ENCODE measurements at regions not wholly inside any gene's neighbourhood (a gene's known extent, or its start where the extent isn't known, plus 50 kb on each side); places are given as distances from the start of the nearest gene placed in this dataset.
"Not testable (repeated sequence)": the region's sequence is repeated elsewhere in the genome, so short reads cannot be mapped to it uniquely, and the experiment has no call there.

GRCh38 chr2:106274668-106275067 lies 80.6 kb upstream of the UXS1 start:
- Mint-ChIP-seq H3K4me3 (no peak overlapping the region), H3K4me1 (peaks cover 38% of the 10 kb centered on the region), H3K27me3 (ENCODE audit: low read depth) (peaks cover 3% of the 10 kb centered on the region), H3K9me3 (no peaks in the 10 kb centered on the region), H3K36me3 (ENCODE audit: low read depth) (no peaks in the 10 kb centered on the region), H3K27ac (peak overlapping the region; percentile 41 to 87 (median 71))
- TF ChIP-seq CTCF (IDR thresholded peaks at IDR 0.05; ENCODE audit: unreplicated experiment in 3 of 3) = no peak

- no peak for TF ChIP-seq CTCF (IDR thresholded peaks at IDR 0.05; ENCODE audit: unreplicated experiment in 3 of 3)
- Mint-ChIP-seq H3K4me1 (peaks cover 20% of the 10 kb centered on the region), H3K4me3 (no peak overlapping the region), H3K9me3 (no peaks in the 10 kb centered on the region), H3K27me3 (ENCODE audit: low read depth) (peaks cover 7% of the 10 kb centered on the region), H3K27ac (peak overlapping the region; percentile 3 to 46 (median 9)), H3K36me3 (ENCODE audit: low read depth) (no peaks in the 10 kb centered on the region)
These were observed 78.2 kb upstream of the UXS1 start for GRCh38 chr2:106272216-106272807.

GRCh38 chr2:106270471-106270891 lies 76.4 kb upstream of the UXS1 start:
- Mint-ChIP-seq H3K9me3 (no peaks in the 10 kb centered on the region), H3K27ac (no peak overlapping the region), H3K36me3 (ENCODE audit: low read depth) (no peaks in the 10 kb centered on the region), H3K4me1 (peaks cover 20% of the 10 kb centered on the region), H3K4me3 (no peak overlapping the region), H3K27me3 (ENCODE audit: low read depth) (peaks cover 4% of the 10 kb centered on the region)
- TF ChIP-seq CTCF (IDR thresholded peaks at IDR 0.05; ENCODE audit: unreplicated experiment in 3 of 3) = no peak

GRCh38 chr2:106269591-106270291 lies 75.6 kb upstream of the UXS1 start:
- Mint-ChIP-seq H3K4me1 (peaks cover 18% of the 10 kb centered on the region), H3K4me3 (no peak overlapping the region), H3K9me3 (no peaks in the 10 kb centered on the region), H3K36me3 (ENCODE audit: low read depth) (no peaks in the 10 kb centered on the region), H3K27me3 (ENCODE audit: low read depth) (peaks cover 4% of the 10 kb centered on the region), H3K27ac (no peak overlapping the region)
- no peak for TF ChIP-seq CTCF (IDR thresholded peaks at IDR 0.05; ENCODE audit: unreplicated experiment in 3 of 3)

GRCh38 chr2:106267997-106268396 lies 73.9 kb upstream of the UXS1 start:
- Mint-ChIP-seq H3K36me3 (ENCODE audit: low read depth) (no peaks in the 10 kb centered on the region), H3K9me3 (no peaks in the 10 kb centered on the region), H3K4me1 (peaks cover 20% of the 10 kb centered on the region), H3K27ac (no peak overlapping the region), H3K27me3 (ENCODE audit: low read depth) (peaks cover 4% of the 10 kb centered on the region), H3K4me3 (no peak overlapping the region)
- no peak for TF ChIP-seq CTCF (IDR thresholded peaks at IDR 0.05; ENCODE audit: unreplicated experiment in 3 of 3)

GRCh38 chr2:106261871-106262321 lies 67.8 kb upstream of the UXS1 start:
- Mint-ChIP-seq H3K27ac (peak overlapping the region in 1 of 3 experiments; percentile 57), H3K36me3 (ENCODE audit: low read depth) (no peaks in the 10 kb centered on the region), H3K4me1 (peaks cover 16% of the 10 kb centered on the region), H3K9me3 (no peaks in the 10 kb centered on the region), H3K27me3 (ENCODE audit: low read depth) (no peaks in the 10 kb centered on the region), H3K4me3 (no peak overlapping the region)
- no peak for TF ChIP-seq CTCF (IDR thresholded peaks at IDR 0.05; ENCODE audit: unreplicated experiment in 3 of 3)

GRCh38 chr2:106258859-106259258 lies 64.8 kb upstream of the UXS1 start:
- not testable (repeated sequence) for H3K9me3 Mint-ChIP-seq; H3K36me3 Mint-ChIP-seq (ENCODE audit: low read depth); H3K4me3 Mint-ChIP-seq; H3K27ac Mint-ChIP-seq; H3K27me3 Mint-ChIP-seq (ENCODE audit: low read depth)
- H3K4me1 Mint-ChIP-seq = peaks cover 11% of the 10 kb centered on the region

All from nephron (organoid).